ENCODE measurements at regions not wholly inside any gene's neighbourhood (a gene's known extent, or its start where the extent isn't known, plus 50 kb on each side); places are given as distances from the start of the nearest gene placed in this dataset.

DNA sequence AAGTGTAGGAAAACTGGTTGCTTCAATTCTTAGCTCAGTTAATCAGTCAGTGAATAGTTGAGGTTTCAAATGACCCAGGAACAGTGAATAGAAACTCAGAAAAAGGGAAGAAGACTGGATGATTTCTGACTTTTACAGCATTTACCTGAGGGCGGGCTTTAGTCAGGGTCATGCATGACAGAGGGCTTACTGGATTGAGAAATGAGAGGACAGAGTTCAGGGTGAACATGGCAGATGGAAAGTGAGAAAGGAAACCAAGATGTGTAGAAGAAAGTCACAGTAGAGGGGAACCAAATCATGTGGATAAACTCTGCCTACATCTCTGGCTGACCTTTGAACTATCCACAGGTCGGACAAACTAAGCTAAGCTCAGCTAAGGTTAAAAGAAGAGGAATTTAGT is 596.0 kb downstream of the SEMA5A start:
- DNase-seq (ENCODE audit: low read depth in 1 of 2, low spot score in 1 of 2): no peak

DNA sequence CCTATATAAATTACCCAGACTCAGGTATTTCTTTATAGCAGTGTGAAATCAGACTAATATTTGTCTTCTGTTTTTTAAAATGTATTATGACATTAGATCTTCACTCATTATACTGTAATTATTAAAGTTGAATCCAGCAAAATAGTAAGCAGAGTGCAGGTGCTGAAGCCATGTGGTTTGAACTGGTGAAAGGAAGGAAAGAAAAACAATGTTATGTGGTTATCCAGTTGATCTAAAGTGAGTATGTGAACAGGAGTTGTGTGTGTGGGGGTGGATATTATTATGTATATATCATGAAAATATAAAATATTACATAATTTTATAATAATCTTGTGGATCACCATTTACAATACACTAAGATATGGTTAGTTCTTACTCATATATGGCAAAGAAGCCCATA is 593.7 kb downstream of the SEMA5A start:
- no peak for DNase-seq (ENCODE audit: low read depth in 1 of 2, low spot score in 1 of 2)

DNA sequence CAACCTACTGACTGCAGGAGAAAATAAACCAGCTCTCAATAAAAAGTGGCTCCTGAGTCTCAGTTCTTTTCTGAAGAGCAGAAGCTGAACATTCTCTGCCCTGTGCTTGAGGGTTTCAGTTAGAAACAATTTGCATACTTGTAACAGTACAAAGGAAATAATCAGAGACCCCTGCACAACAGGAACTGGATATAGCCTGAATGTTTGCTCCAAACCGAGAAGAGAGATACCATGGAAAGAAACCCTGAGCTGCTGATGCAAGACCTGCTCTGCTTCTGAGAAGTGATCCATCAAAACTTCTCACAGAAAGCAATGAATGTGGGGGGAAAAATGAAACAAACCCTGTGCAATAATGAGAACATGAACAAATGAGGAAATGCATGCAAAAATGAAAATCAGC is 592.9 kb downstream of the SEMA5A start:
- DNase-seq (ENCODE audit: low read depth in 1 of 2, low spot score in 1 of 2): no peak

DNA sequence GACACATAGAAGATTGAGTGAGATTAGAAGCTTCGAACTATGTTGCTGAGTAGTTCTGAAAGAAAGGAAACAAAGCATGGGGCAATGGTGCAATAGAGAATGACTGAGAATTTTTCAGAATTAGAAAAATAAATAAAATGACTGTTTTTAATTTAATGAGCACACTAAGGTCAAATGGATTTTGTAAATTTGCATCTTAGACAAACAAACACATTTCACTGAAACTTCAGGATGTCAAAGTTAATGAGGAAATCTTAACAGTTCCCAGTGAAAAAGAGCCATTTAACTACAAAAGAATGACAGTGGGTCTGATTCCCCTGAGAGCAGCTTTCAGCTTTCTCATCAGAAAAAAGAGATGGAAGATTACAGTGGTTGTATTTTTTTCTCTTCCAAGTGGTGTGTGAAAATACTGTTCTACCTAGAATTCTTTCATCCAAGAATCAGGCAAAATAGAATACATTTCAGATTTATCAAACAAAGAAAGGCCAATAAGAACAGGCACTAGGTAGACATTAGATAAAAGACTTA is 591.9 kb downstream of the SEMA5A start:
- no peak for DNase-seq (ENCODE audit: low read depth in 1 of 2, low spot score in 1 of 2)

DNA sequence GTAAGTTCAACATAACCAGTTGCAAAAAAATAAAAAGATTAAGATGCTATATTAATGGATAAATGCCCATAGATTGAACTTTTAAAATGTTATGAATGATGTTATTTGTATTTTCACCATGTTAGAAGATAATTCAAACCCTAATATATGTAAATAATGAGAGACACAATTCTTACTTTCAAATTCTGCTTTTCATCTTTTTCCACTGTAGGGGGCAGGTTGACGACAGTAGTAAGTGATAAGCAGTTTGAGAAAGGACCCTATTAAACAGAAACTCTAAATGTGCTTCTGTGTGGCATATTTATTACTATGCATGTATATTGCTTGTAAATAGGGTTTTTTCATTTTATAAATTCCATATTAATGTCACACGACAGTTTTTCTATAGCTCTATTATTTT is 591.1 kb downstream of the SEMA5A start:
- no peak for DNase-seq (ENCODE audit: low read depth in 1 of 2, low spot score in 1 of 2)

DNA sequence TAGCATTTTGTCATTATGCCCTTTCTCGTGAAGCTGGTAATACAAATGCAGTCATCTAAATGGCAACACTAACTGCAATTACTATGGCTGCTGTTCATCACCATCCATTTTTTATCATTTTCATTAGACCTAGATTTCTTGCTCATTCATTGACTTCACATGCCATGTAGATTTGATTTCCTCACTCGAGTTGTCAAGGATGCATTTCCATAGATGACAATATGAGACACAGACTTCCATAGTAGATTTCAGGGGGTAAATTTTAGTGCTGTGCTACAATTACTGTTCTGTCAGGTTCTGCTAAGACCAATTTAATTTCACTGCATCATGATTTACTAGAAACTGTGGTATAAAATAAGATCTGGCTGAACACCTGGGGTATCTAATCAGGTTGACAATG is 589.2 kb downstream of the SEMA5A start:
- DNase-seq (ENCODE audit: low read depth in 1 of 2, low spot score in 1 of 2): no peak

DNA sequence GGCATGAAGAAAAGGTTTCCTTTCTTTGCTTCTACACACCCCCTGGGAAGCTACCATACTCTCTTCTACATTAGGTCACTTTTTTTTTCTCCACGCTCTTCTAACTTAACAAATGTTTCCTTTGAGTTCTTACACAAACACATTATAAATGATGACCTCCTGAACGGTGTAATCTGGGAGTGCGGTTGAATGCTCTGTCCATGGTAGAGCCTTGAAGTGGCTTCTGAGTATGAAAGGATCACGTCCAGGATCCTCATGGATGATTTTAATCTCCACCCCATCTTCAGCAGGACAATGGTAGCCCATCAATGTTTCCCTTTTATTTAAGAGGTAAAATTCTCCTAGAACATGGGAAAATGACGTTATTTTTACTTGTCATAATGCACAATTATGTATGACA is 587.3 kb downstream of the SEMA5A start:
- DNase-seq (ENCODE audit: low read depth in 1 of 2, low spot score in 1 of 2): no peak

DNA sequence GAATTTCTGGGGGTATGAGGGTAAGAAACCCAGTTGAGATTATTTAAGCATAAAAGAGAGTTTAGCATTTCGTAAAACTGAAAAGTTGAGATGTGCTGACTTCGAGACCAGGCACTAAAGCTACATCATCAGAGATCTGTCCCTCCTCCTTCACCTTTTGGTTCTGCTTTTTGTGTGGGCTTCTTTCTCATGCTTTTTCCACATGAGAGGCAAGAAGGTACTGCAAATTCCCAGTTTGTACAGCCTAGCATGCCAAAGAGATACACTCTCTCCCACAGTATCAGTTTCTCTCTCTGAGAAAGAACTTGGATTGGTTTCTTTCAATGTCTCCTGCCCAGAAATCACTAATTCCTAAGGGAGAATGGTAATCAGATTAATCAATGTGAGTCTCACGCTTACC is 584.7 kb downstream of the SEMA5A start:
- no peak for DNase-seq (ENCODE audit: low read depth in 1 of 2, low spot score in 1 of 2)

DNA sequence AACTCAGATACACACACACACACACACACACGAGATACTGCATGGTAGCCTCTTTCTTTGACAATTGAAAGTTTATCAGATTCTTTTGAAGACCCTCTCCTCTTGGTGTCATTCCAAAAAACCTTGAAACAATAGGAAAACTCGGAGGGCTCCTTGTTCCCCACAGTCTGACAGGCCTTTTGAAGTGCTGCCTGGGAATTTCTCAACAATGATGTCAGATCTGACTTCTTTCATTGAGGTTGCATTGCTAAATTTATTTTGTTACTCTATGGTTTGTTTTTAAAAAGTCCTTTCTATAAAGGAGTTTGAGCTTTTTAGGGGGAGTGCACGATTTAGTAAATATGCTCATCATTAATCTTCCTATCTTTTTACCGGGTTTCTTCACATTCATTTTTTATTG is 583.9 kb downstream of the SEMA5A start:
- no peak for DNase-seq (ENCODE audit: low read depth in 1 of 2, low spot score in 1 of 2)

DNA sequence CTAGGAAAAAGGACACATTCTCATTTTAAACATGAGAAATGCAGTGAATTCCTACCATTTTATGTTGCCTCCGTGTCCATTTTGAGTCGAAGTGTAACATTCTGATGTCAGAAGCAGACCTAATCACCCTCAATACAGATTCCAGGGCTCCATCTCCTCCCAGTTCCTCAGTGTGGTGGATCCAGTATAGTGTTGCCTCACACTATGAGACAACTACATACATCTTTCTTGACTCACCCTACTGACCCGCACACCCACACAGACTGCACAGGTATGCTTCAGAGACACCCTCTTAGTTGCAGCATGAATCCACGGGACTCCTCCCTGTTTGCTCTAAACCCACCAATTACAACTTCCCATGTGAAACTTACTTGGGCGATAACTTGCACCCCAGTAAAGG is 564.9 kb downstream of the SEMA5A start:
- no peak for DNase-seq (ENCODE audit: low read depth in 1 of 2, low spot score in 1 of 2)

DNA sequence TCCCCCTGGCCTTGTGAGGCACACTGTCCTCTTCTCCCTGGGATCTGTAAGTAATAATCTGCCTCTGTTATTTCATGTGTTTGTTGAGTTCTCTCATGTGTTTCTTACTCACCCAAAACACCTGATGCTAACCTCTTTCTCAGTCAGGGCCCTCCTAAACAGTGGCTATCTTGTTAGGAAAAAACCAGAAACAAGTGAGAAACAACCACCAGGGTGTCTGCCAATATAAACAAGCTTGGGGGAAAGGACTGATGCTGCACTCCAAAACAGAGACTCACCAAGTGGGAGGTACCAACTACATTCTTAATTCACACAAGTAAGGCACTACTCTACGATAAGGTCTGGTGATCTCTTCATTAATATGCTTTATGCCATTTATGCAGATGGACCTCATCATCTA is 564.4 kb downstream of the SEMA5A start:
- DNase-seq (ENCODE audit: low read depth in 1 of 2, low spot score in 1 of 2): no peak

DNA sequence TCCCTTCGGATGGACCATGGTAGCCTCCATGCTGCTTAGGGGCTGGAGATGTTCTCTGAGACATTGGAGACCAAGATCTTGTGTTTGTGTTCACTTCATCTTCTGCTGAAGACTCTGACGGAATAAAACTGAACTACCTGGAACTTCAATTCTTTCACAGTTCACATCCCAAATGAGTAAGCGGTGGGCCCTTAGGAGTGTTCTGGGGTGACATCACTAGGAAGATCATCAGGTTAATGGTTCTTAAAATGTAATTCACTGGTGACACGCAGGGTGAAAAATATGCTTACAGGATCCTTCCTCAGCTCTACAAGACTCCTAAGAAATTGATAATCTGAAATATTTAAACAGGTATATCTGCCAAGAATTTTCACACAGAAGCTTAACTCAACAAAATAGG is 561.5 kb downstream of the SEMA5A start:
- DNase-seq (ENCODE audit: low read depth in 1 of 2, low spot score in 1 of 2): no peak
